GM18868 (cell line): ENCODE measurements at regions not wholly inside any gene's neighbourhood (a gene's known extent, or its start where the extent isn't known, plus 50 kb on each side); places are given as distances from the start of the nearest gene placed in this dataset.
A peak's percentile ranks its signal among the peaks of the same experiment; 100 is the strongest.
"Not testable (repeated sequence)": the region's sequence is repeated elsewhere in the genome, so short reads cannot be mapped to it uniquely, and the experiment has no call there.

Experiments
- ATAC-seq: cut with Tn5 transposase; IDR thresholded peaks from one replicate; pipeline ENCODE4 v1.9.1; 2021; ENCODE audit warnings: mild to moderate bottlenecking, moderate library complexity; ENCODE audit not compliant: unreplicated experiment

DNA sequence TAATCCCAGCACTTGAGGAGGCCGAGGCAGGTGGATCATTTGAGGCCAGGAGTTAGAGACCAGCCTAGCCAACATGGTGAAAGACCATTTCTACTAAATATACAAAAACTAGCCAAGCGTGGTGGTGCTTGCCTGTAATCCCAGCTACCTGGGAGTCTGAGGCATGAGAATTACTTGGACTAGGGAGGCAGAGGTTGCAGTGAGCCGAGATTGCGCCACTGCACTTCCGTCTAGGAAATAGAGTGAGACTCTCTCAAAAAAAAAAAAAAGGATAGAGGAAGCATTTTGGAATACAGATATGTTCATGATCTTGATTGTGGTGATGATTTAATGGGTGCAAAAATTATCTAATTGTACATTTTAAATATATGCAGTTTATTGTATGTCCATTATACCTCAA, 67.8 kb upstream of the GBE1 start:
- not testable (repeated sequence) for ATAC-seq

DNA sequence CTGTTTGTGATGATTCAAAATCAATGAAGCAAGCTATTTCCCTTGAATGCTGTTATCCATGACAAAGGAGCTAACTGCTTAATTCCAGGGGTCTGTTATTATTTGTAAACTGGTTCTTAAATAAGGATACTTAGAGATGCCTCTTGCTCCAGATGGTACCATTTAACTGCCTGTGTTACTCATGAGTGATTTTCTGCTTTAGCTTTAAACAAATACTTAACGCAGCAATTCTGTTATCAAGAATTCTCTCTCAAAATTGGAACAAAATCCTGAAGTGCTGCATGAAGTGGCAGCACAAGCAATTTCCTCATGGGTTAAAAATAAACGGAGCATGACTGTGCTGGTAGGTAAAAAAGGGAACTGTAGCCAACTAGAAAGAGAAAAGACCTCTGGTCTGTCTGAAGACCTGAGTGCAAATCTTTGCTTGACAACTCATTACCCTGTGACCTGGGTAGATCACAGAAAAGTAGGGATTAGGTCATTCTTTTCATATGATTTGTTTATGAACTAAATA, 62.5 kb upstream of the GBE1 start:
- peak; percentile 97 for ATAC-seq

DNA sequence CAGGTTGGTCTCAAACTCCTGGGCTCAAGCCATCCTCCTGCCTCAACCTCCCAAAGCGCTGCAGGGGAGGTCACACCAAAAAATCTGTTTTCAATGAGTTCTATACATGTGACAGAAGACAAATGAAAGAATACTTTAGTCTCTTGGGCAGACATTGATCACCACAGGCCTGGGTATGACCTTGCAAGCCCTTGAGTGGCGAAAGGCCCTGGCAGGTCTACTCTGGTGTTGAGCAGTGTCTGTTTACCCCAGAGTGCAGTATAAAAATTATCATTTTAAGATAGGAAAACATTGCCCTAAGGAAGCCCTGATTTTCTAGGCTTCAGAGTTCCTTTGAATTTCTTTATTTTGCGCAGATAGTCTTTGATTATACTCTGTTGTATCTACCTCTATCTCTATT, 61.6 kb upstream of the GBE1 start:
- no peak for ATAC-seq

DNA sequence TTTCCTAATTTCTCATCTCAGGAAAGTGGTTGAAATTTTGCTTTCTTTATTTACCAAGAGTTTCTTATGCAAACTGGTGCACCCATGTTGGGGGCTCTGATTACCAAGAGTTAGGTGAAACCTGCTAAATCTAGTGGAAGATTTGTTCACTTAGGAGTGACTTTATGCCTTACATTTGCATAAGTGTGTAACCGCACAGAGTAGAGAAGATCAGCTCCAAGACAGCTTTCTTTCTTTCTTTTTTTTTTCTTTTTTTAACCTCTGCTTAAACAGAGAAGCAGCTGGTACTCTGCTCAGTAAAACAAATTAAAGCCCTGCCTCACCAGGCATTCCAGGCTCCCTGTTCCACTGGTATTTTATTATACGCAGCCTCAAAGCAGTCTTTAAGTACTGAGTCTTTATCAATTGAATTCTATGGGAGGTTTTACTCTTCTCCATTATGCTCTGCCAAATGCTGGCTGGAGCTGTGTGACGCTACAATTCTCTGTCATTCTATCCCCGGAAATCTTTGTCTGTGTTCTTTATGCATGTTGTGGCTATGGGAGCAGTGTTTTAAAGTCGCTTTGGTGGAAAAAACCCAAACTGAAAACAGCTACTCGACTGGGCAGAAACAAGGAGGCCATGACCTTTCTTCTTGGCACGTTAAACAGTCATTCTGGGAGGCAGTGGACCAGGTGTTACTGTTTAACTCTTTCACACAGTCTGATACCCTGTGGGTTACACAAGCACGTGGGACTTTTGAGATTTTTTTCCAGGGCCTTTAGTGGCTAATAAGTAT, 55.2 kb upstream of the GBE1 start:
- ATAC-seq: peak; percentile 97

DNA sequence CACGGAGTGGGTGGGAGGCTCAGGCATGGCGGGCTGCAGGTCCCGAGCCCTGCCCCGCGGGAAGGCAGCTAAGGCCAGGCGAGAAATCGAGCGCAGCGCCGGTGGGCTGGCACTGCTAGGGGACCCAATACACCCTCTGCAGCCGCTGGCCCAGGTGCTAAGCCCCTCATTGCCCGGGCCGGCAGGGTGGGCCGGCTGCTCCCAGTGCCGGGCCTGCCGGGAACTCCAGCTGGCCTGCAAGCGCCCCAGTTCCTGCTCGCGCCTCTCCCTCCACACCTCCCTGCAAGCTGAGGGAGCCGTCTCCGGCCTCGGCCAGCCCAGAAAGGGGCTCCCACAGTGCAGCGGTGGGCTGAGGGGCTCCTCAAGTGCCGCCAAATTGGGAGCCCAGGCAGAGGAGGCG, 50.7 kb upstream of the GBE1 start:
- ATAC-seq: not testable (repeated sequence)
